PC-9 (cell line): ENCODE measurements at regions not wholly inside any gene's neighbourhood (a gene's known extent, or its start where the extent isn't known, plus 50 kb on each side); places are given as distances from the start of the nearest gene placed in this dataset.

Source experiments
- BruUV-seq: library from RNA; stranded (reverse); fragments of 400-500 nt; replicated peaks from 2 replicates; lab custom pipeline; 2021; lab: Mats Ljungman, UMichigan
- CTCF ChIA-PET: fragments of 300-600 bp; sonication (Branson Sonifier 250); formaldehyde crosslinking; loops from one replicate; lab custom pipeline; 2022; ENCODE audit warnings: antibody characterized with exemption; lab: Charles Lee
- POLR2A ChIA-PET: fragments of 300-600 bp; sonication (Branson Sonifier 250); formaldehyde crosslinking; loops from one replicate; lab custom pipeline; 2022; ENCODE audit warnings: antibody characterized with exemption; ENCODE audit not compliant: unreplicated experiment; lab: Charles Lee
- DNase-seq, 2 experiments: peaks; one replicate each; pipeline versions ENCODE4 v3.0.0 to v3.0.0-alpha.2; 2015 to 2022; ENCODE audit warnings: mixed read lengths in 1 of 2
- H2AFZ ChIP-seq: fragments of 200-600 bp; sonication (generic); 2 replicates; pipeline ENCODE4 v1.8.1; 2017; ENCODE audit warnings: antibody characterized with exemption
- H3F3A ChIP-seq: fragments of 200-600 bp; sonication (generic); 2 replicates; pipeline ENCODE4 v1.8.1; 2017; ENCODE audit warnings: antibody characterized with exemption, mild to moderate bottlenecking, low read depth; ENCODE audit not compliant: insufficient read depth
- H3K27ac ChIP-seq: fragments of 200-600 bp; sonication (generic); 2 replicates; pipeline ENCODE4 v1.6.1; 2016; ENCODE audit warnings: mixed run types
- H3K27me3 ChIP-seq: fragments of 200-600 bp; sonication (generic); 2 replicates; pipeline ENCODE4 v1.6.1; 2016; ENCODE audit warnings: low read depth, mixed run types; ENCODE audit not compliant: insufficient read depth
- H3K36me3 ChIP-seq: fragments of 200-600 bp; sonication (generic); 2 replicates; pipeline ENCODE4 v1.6.1; 2016; ENCODE audit warnings: low read depth, mixed run types
- H3K4me1 ChIP-seq: fragments of 200-600 bp; sonication (generic); replicated peaks from 2 replicates; pipeline ENCODE4 v1.6.1; 2016; ENCODE audit warnings: mixed run types; ENCODE audit not compliant: insufficient read depth
- H3K4me2 ChIP-seq: fragments of 200-600 bp; sonication (generic); 2 replicates; pipeline ENCODE4 v1.6.1; 2017; ENCODE audit warnings: mixed run types
- H3K4me3 ChIP-seq: fragments of 200-600 bp; sonication (generic); 2 replicates; pipeline ENCODE4 v1.6.1; 2016; ENCODE audit warnings: mixed run types
- H3K79me2 ChIP-seq: fragments of 200-600 bp; sonication (generic); 2 replicates; pipeline ENCODE4 v1.6.1; 2017; ENCODE audit warnings: low read depth, mixed run types
- H3K9me2 ChIP-seq: fragments of 200-600 bp; sonication (generic); 2 replicates; pipeline ENCODE4 v1.8.1; 2017; ENCODE audit warnings: mild to moderate bottlenecking; ENCODE audit not compliant: insufficient read depth
- H3K9me3 ChIP-seq: fragments of 200-600 bp; sonication (generic); 2 replicates; pipeline ENCODE4 v1.8.1; 2016; ENCODE audit warnings: low read depth; ENCODE audit not compliant: insufficient read depth
- H4K20me1 ChIP-seq: fragments of 200-600 bp; sonication (generic); 2 replicates; pipeline ENCODE4 v1.8.1; 2017; ENCODE audit not compliant: insufficient read depth
- CTCF ChIP-seq: fragments of 200-600 bp; sonication (generic); conservative IDR thresholded peaks from 2 replicates; pipeline ENCODE4 v1.6.1; 2017; ENCODE audit warnings: mixed run types, antibody characterized with exemption, mild to moderate bottlenecking, moderate library complexity
- EZH2 ChIP-seq: fragments of 200-600 bp; sonication (generic); IDR thresholded peaks from 2 replicates; pipeline ENCODE4 v1.8.0; 2017; ENCODE audit warnings: antibody characterized with exemption, low read depth
- intact Hi-C: fragments of 100-400 bp; cut with micrococcal nuclease; formaldehyde crosslinking; loops from one replicate; pipeline ENCODE4 v1.10.0; 2022; ENCODE audit not compliant: unreplicated experiment

GRCh38 chr15:95432878-95433405 lies 897.6 kb upstream of the NR2F2 start:
- no peak for DNase-seq
- no peak overlapping the region for H2AFZ ChIP-seq

GRCh38 chr15:95439922-95440376 lies 890.6 kb upstream of the NR2F2 start:
- Histone ChIP-seq H3K27me3 (no peaks in the 10 kb centered on the region), H3K36me3 (no peaks in the 10 kb centered on the region), H3K4me1 (no peaks in the 10 kb centered on the region), H3K27ac (no peak overlapping the region), H2AFZ (no peak overlapping the region), H3K9me3 (no peaks in the 10 kb centered on the region), H3K9me2 (no peaks in the 10 kb centered on the region), H3K4me3 (no peak overlapping the region), H3K4me2 (no peak overlapping the region), H3F3A (no peaks in the 10 kb centered on the region), H3K79me2 (no peaks in the 10 kb centered on the region), H4K20me1 (no peaks in the 10 kb centered on the region)
- intact Hi-C loops: no loop called here
- BruUV-seq: no TSS peak
- TF ChIP-seq EZH2 (no peak), CTCF (no peak)
- POLR2A ChIA-PET: no interaction called here
- DNase-seq: no peak
- CTCF ChIA-PET: no interaction called here

More at GRCh38 chr15:95432878-95433405, 897.6 kb upstream of the NR2F2 start:
- H3K4me3 ChIP-seq: no peak overlapping the region
- H3K9me2 ChIP-seq: no peaks in the 10 kb centered on the region; the same call in 1 of the 2 replicates
- no peaks in the 10 kb centered on the region for H3K27me3 ChIP-seq
- no peaks in the 10 kb centered on the region for H3K36me3 ChIP-seq
- ChIA-PET POLR2A (no interaction called here), CTCF (no interaction called here)
- no peaks in the 10 kb centered on the region for H4K20me1 ChIP-seq
- H3K27ac ChIP-seq: no peak overlapping the region
- TF ChIP-seq EZH2 (no peak), CTCF (no peak)
- no peaks in the 10 kb centered on the region for H3F3A ChIP-seq
- intact Hi-C loops: no loop called here
- H3K4me1 ChIP-seq: no peaks in the 10 kb centered on the region
- BruUV-seq: no TSS peak
- H3K9me3 ChIP-seq: no peaks in the 10 kb centered on the region
- no peaks in the 10 kb centered on the region for H3K79me2 ChIP-seq
- H3K4me2 ChIP-seq: no peak overlapping the region

DNA sequence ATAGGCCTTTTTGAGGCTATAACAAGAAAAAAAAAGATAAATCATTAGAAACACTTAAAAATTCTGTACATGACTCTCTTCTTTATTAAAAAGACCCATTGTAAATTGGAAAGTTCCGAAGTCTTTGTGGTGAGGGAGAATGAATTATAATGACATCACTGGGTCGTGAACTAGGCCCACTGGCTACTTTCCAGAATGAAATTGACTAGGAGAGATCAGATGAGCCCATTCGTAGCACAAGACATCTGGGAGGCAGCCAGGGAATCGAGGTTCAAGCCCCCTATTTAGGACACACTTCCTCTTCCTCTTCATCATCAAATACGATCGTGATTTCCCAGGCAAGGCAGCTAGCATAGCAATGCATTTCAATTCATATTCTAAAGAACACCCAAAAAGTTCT lies 889.8 kb upstream of the NR2F2 start:
- no TSS peak for BruUV-seq
- no peak overlapping the region for H3K4me3 ChIP-seq
- DNase-seq: no peak
- H3K9me3 ChIP-seq: no peaks in the 10 kb centered on the region
- POLR2A ChIA-PET: no interaction called here
- no peaks in the 10 kb centered on the region for H3K79me2 ChIP-seq
- H3K27ac ChIP-seq: no peak overlapping the region
- H2AFZ ChIP-seq: no peak overlapping the region
- TF ChIP-seq CTCF (no peak), EZH2 (no peak)
- no peak overlapping the region for H3K4me2 ChIP-seq
- no peaks in the 10 kb centered on the region for H3K4me1 ChIP-seq
- H3K27me3 ChIP-seq: no peaks in the 10 kb centered on the region
- H4K20me1 ChIP-seq: no peaks in the 10 kb centered on the region
- H3F3A ChIP-seq: no peaks in the 10 kb centered on the region
- no peaks in the 10 kb centered on the region for H3K9me2 ChIP-seq
- intact Hi-C loops: no loop called here
- no peaks in the 10 kb centered on the region for H3K36me3 ChIP-seq
- CTCF ChIA-PET: no interaction called here
